K562 (cell line): ENCODE measurements at regions not wholly inside any gene's neighbourhood (a gene's known extent, or its start where the extent isn't known, plus 50 kb on each side); places are given as distances from the start of the nearest gene placed in this dataset.

Source experiments
- ATAC-seq: fragments of 200-7000 bp; cut with Tn5 transposase; 3 replicates; pipeline ENCODE4 v1.9.1; 2020; ENCODE audit warnings: moderate library complexity
- BruUV-seq: library from RNA; stranded (reverse); fragments of 400-500 nt; replicated peaks from 2 replicates; lab custom pipeline; 2021; lab: Mats Ljungman, UMichigan
- CTCF ChIA-PET: fragments of 300-600 bp; formaldehyde crosslinking; extraction: SDS; loops from one replicate; lab custom pipeline; 2021; ENCODE audit warnings: low intra/inter-chr PET ratio; lab: Yijun Ruan, JAX
- POLR2A ChIA-PET: fragments of 300-600, 350-650 bp; sonication (Branson Sonifier 250); formaldehyde crosslinking; extraction: SDS; loops from one replicate; lab custom pipeline; 2021; ENCODE audit warnings: antibody characterized with exemption, inconsistent platforms; lab: Yijun Ruan, JAX
- DNase-seq, 4 experiments: peaks; one replicate each; pipeline versions ENCODE4 v3.0.0 to v3.0.0-alpha.2; 2011 to 2018; ENCODE audit warnings: low spot score in 3 of 4, mixed read lengths in 3 of 4; ENCODE audit errors: extremely low read depth in 1 of 4
- FAIRE-seq: peaks from 2 replicates; lab custom pipeline; 2011; peaks lifted over from hg19 to GRCh38; lab: Jason Lieb, UNC
- H2AFZ ChIP-seq: 2 replicates; pipeline ENCODE4 v1.6.0; 2011; ENCODE audit warnings: low read depth, low read length, control low read depth, inconsistent platforms
- H3K27ac ChIP-seq: fragments of 200-600 bp; 3 replicates; pipeline ENCODE4 v1.8.0; 2011; ENCODE audit warnings: low read depth, mild to moderate bottlenecking, control low read depth, inconsistent platforms, low read length, moderate library complexity, mixed read lengths; ENCODE audit errors: extremely low read depth
- H3K27me3 ChIP-seq, 2 experiments: fragments of 300-600 bp in 1 of 2; 2 replicates in 1 of 2; 3 replicates in 1 of 2; pipeline versions ENCODE4 v1.6.0 to v1.8.0; 2011; ENCODE audit warnings: inconsistent platforms in 2 of 2, low read length in 2 of 2, mild to moderate bottlenecking in 1 of 2, mixed read lengths in 1 of 2, moderate library complexity in 1 of 2; ENCODE audit not compliant: control insufficient read depth in 2 of 2, insufficient read depth in 2 of 2
- H3K36me3 ChIP-seq: fragments of 300-600 bp; 3 replicates; pipeline ENCODE4 v1.8.0; 2011; ENCODE audit warnings: mild to moderate bottlenecking, low read length, inconsistent platforms; ENCODE audit not compliant: control insufficient read depth, insufficient read depth
- H3K4me1 ChIP-seq, 2 experiments: fragments of 200-600 bp in 1 of 2; replicated peaks in 1 of 2; 2 replicates in 1 of 2; 3 replicates in 1 of 2; pipeline versions ENCODE4 v1.5.1 to v1.8.0; 2011; ENCODE audit warnings: inconsistent platforms in 2 of 2, low read length in 2 of 2, mild to moderate bottlenecking in 1 of 2, mixed read lengths in 1 of 2, moderate library complexity in 1 of 2; ENCODE audit not compliant: control insufficient read depth in 2 of 2, insufficient read depth in 2 of 2
- H3K4me2 ChIP-seq: 2 replicates; pipeline ENCODE4 v1.6.1; 2011; ENCODE audit warnings: low read length, control low read depth, inconsistent platforms, mixed read lengths; ENCODE audit not compliant: insufficient read depth
- H3K4me3 ChIP-seq: fragments of 200-600 bp; sonication (generic), shearing (Covaris generic); 2 replicates; pipeline ENCODE4 v1.5.1; 2016; ENCODE audit warnings: control low read depth, inconsistent platforms
- H3K79me2 ChIP-seq: fragments of 200-600 bp; 3 replicates; pipeline ENCODE4 v1.8.0; 2011; ENCODE audit warnings: low read length, inconsistent platforms; ENCODE audit not compliant: control insufficient read depth, insufficient read depth
- H3K9ac ChIP-seq, 2 experiments: 2 replicates each; pipeline versions ENCODE4 v1.6.0 to v1.6.1; 2011; ENCODE audit warnings: low read depth in 2 of 2, low read length in 2 of 2, control low read depth in 1 of 2, inconsistent platforms in 1 of 2, mild to moderate bottlenecking in 1 of 2, mixed read lengths in 1 of 2; ENCODE audit not compliant: insufficient read depth in 1 of 2
- H3K9me1 ChIP-seq: one replicate; pipeline ENCODE4 v1.6.0; 2011; ENCODE audit warnings: inconsistent platforms, mild to moderate bottlenecking, low read length, moderate library complexity; ENCODE audit not compliant: control insufficient read depth, insufficient read depth
- H3K9me3 ChIP-seq: replicated peaks from 2 replicates; pipeline ENCODE4 v1.5.1; 2011; ENCODE audit warnings: low read depth, low read length, inconsistent platforms; ENCODE audit not compliant: control insufficient read depth, insufficient read depth
- H4K20me1 ChIP-seq: replicated peaks from 2 replicates; pipeline ENCODE4 v1.6.1; 2011; ENCODE audit warnings: low read length, inconsistent platforms, mixed read lengths; ENCODE audit not compliant: control insufficient read depth, insufficient read depth
- BCL6 ChIP-seq: fragments of 250-450 bp; sonication (Bioruptor Pico); IDR thresholded peaks from 2 replicates; pipeline ENCODE4 v1.4.0; 2020
- CAMTA2 ChIP-seq: fragments of 250-450 bp; sonication (Bioruptor Pico); conservative IDR thresholded peaks from 2 replicates; pipeline ENCODE4 v1.5.1; 2022
- CHD2 ChIP-seq: IDR thresholded peaks from 2 replicates; pipeline ENCODE4 v1.6.1; 2011; ENCODE audit warnings: low read depth, low read length
- FOS ChIP-seq: IDR thresholded peaks from 3 replicates; pipeline ENCODE4 v1.6.1; 2011; ENCODE audit not compliant: insufficient read length; ENCODE audit errors: extremely low read depth
- HDAC6 ChIP-seq: IDR thresholded peaks from 2 replicates; pipeline ENCODE4 v1.6.1; 2012; ENCODE audit warnings: low read depth, mild to moderate bottlenecking, control low read depth, inconsistent platforms, low read length, moderate library complexity
- HDGF ChIP-seq: fragments of 450-650 bp; IDR thresholded peaks from 2 replicates; pipeline ENCODE4 v1.6.1; 2016
- KLF6 ChIP-seq: fragments of 250-450 bp; sonication (Bioruptor Pico); IDR thresholded peaks from 2 replicates; pipeline ENCODE4 v1.4.0; 2020; ENCODE audit warnings: mild to moderate bottlenecking, moderate library complexity, borderline replicate concordance
- MBD2 ChIP-seq: sonication (generic); IDR thresholded peaks from 2 replicates; pipeline ENCODE4 v1.6.1; 2016; ENCODE audit warnings: low read depth, borderline replicate concordance
- MEIS2 ChIP-seq: fragments of 450-650 bp; IDR thresholded peaks from 2 replicates; pipeline ENCODE4 v1.6.1; 2014; ENCODE audit warnings: mild to moderate bottlenecking; ENCODE audit not compliant: partially characterized antibody
- MIER1 ChIP-seq: fragments of 450-650 bp; IDR thresholded peaks from 2 replicates; pipeline ENCODE4 v1.6.1; 2016; ENCODE audit warnings: antibody characterized with exemption, mild to moderate bottlenecking, low read depth
- NRF1 ChIP-seq, 2 experiments: fragments of 450-650 bp; IDR thresholded peaks in 1 of 2; conservative IDR thresholded peaks in 1 of 2; 2 replicates each; pipeline ENCODE4 v1.6.1; 2014; ENCODE audit warnings: mild to moderate bottlenecking in 2 of 2
- TRIM24 ChIP-seq, 2 experiments: fragments of 450-650 bp; IDR thresholded peaks; 2 replicates each; pipeline ENCODE4 v1.6.1; 2016
- ZC3H8 ChIP-seq: fragments of 450-650 bp; IDR thresholded peaks from 2 replicates; pipeline ENCODE4 v1.6.1; 2017
- ZNF184 ChIP-seq: sonication (generic); formaldehyde crosslinking; IDR thresholded peaks from 2 replicates; pipeline ENCODE4 v1.5.0; 2020; ENCODE audit warnings: missing genetic modification reagents
- ZNF253 ChIP-seq: fragments of 250-450 bp; sonication (Bioruptor Pico); conservative IDR thresholded peaks from 2 replicates; pipeline ENCODE4 v1.6.1; 2021; ENCODE audit warnings: mild to moderate bottlenecking
- ZNF274 ChIP-seq: IDR thresholded peaks from 2 replicates; pipeline ENCODE4 v1.6.1; 2011; ENCODE audit warnings: low read depth, mild to moderate bottlenecking, low read length, moderate library complexity, borderline replicate concordance
- ZNF778 ChIP-seq: fragments of 450-650 bp; formaldehyde crosslinking; IDR thresholded peaks from 2 replicates; pipeline ENCODE4 v1.4.0; 2020; ENCODE audit warnings: mild to moderate bottlenecking, moderate library complexity
- WGBS: fragments of 100-300 bp; shearing (Covaris generic); methylation state at CpG from one replicate; pipeline ENCODE4 v1.1.6; 2016; ENCODE audit warnings: low coverage, mixed read lengths; ENCODE audit not compliant: insufficient coverage; ENCODE audit errors: missing lambda C conversion rate; 5-methylcytosine and 5-hydroxymethylcytosine counted together
- in situ Hi-C: fragments of 300-500 bp; cut with MboI; formaldehyde crosslinking; loops from 4 replicates; pipeline ENCODE4 v1.15.0; 2018; ENCODE audit warnings: inconsistent platforms, mixed read lengths
- intact Hi-C: fragments of 100-400 bp; cut with micrococcal nuclease; formaldehyde crosslinking; loops from 2 replicates; pipeline ENCODE4 v1.14.2; 2022
- TF ChIP-seq, protein P1 (sequence below), 2 experiments: fragments of 450-650 bp; conservative IDR thresholded peaks; 2 replicates each; pipeline ENCODE4 v1.6.1; 2017; ENCODE audit warnings: mild to moderate bottlenecking in 2 of 2, moderate library complexity in 2 of 2
- TF ChIP-seq, protein P2 (sequence below): fragments of 250-450 bp; sonication (Bioruptor Pico); IDR thresholded peaks from 2 replicates; pipeline ENCODE4 v1.9.0; 2021; ENCODE audit warnings: mild to moderate bottlenecking, inconsistent platforms
- TF ChIP-seq, protein P3 (sequence below), 2 experiments: fragments of 200-800 bp in 1 of 2; sonication (Bioruptor generic) in 1 of 2; sonication (generic) in 1 of 2; formaldehyde crosslinking in 1 of 2; IDR thresholded peaks in 1 of 2; conservative IDR thresholded peaks in 1 of 2; 2 replicates each; pipeline versions ENCODE4 v1.5.0 to v1.6.1; 2016 to 2020; ENCODE audit warnings: missing compliant biosample characterization in 1 of 2, missing genetic modification characterization in 1 of 2, missing genetic modification reagents in 1 of 2

DNA sequence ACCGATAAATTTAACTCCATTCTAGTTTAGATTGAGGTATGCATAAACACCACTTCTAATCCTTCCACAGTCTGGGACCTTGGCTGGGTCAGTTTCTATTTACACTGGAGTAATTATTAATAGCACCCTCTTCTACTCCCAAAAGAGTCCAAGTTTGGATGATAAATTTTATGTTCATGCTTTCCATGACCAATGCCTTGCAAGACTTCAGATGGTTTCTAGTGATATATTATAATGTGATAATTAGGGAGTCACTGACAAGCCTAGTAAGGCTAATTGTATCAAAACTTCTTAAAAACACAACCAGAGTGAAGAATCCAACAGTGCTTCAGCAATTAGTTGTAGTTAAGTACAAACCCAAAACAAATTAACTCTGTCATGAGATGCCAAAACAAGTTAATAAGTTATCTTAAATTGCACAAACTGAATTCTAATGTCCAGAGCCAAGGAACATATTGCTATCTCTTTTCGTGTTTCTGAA lies 489.6 kb downstream of the TTLL7 start:
- no peak for DNase-seq
- Histone ChIP-seq H3K36me3 (no peaks in the 10 kb centered on the region), H3K4me1 (no peaks in the 10 kb centered on the region), H3K27me3 (no peaks in the 10 kb centered on the region), H3K9me3 (no peaks in the 10 kb centered on the region; the same call in 1 of the 2 replicates), H3K79me2 (no peaks in the 10 kb centered on the region), H3K9me1 (no peaks in the 10 kb centered on the region), H3K4me2 (no peak overlapping the region), H3K9ac (no peak overlapping the region), H4K20me1 (no peaks in the 10 kb centered on the region), H2AFZ (no peak overlapping the region)
- ATAC-seq, result no peak
- intact Hi-C loops (no loop called here), in situ Hi-C loops (no loop called here)
- ChIA-PET CTCF (no interaction called here), POLR2A (no interaction called here)
- no TSS peak for BruUV-seq
- no peak for FAIRE-seq
- 0% methylated on average over 2 of the region's 2 CpGs for WGBS
- TF ChIP-seq, protein P1, sequence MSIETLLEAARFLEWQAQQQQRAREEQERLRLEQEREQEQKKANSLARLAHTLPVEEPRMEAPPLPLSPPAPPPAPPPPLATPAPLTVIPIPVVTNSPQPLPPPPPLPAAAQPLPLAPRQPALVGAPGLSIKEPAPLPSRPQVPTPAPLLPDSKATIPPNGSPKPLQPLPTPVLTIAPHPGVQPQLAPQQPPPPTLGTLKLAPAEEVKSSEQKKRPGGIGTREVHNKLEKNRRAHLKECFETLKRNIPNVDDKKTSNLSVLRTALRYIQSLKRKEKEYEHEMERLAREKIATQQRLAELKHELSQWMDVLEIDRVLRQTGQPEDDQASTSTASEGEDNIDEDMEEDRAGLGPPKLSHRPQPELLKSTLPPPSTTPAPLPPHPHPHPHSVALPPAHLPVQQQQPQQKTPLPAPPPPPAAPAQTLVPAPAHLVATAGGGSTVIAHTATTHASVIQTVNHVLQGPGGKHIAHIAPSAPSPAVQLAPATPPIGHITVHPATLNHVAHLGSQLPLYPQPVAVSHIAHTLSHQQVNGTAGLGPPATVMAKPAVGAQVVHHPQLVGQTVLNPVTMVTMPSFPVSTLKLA (conservative IDR thresholded peaks at IDR 0.05), result no peak
- TF ChIP-seq ZNF253, result no peak
- no peak for TF ChIP-seq ZNF184 (CRISPR knock-in tag)
- TF ChIP-seq, protein P2, sequence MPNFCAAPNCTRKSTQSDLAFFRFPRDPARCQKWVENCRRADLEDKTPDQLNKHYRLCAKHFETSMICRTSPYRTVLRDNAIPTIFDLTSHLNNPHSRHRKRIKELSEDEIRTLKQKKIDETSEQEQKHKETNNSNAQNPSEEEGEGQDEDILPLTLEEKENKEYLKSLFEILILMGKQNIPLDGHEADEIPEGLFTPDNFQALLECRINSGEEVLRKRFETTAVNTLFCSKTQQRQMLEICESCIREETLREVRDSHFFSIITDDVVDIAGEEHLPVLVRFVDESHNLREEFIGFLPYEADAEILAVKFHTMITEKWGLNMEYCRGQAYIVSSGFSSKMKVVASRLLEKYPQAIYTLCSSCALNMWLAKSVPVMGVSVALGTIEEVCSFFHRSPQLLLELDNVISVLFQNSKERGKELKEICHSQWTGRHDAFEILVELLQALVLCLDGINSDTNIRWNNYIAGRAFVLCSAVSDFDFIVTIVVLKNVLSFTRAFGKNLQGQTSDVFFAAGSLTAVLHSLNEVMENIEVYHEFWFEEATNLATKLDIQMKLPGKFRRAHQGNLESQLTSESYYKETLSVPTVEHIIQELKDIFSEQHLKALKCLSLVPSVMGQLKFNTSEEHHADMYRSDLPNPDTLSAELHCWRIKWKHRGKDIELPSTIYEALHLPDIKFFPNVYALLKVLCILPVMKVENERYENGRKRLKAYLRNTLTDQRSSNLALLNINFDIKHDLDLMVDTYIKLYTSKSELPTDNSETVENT (CRISPR knock-in tag), result no peak
- no peak for TF ChIP-seq MEIS2
- TF ChIP-seq ZNF274, result no peak
- no peak for TF ChIP-seq CAMTA2 (CRISPR knock-in tag)
- no peak for TF ChIP-seq MIER1
- TF ChIP-seq MBD2, result no peak
- TF ChIP-seq CHD2, result no peak
- TF ChIP-seq, protein P3, sequence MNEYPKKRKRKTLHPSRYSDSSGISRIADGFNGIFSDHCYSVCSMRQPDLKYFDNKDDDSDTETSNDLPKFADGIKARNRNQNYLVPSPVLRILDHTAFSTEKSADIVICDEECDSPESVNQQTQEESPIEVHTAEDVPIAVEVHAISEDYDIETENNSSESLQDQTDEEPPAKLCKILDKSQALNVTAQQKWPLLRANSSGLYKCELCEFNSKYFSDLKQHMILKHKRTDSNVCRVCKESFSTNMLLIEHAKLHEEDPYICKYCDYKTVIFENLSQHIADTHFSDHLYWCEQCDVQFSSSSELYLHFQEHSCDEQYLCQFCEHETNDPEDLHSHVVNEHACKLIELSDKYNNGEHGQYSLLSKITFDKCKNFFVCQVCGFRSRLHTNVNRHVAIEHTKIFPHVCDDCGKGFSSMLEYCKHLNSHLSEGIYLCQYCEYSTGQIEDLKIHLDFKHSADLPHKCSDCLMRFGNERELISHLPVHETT (CRISPR knock-in tag; conservative IDR thresholded peaks at IDR 0.05 in 1 of 2, IDR thresholded peaks at IDR 0.05 in 1 of 2), result no peak
- no peak for TF ChIP-seq FOS
- no peak for TF ChIP-seq HDGF
- TF ChIP-seq ZC3H8, result no peak
- TF ChIP-seq TRIM24 (IDR thresholded peaks at IDR 0.05), result no peak
- TF ChIP-seq BCL6 (CRISPR knock-in tag), result no peak
- no peak for TF ChIP-seq KLF6 (CRISPR knock-in tag)
- TF ChIP-seq ZNF778, result no peak
- TF ChIP-seq NRF1 (conservative IDR thresholded peaks at IDR 0.05 in 1 of 2, IDR thresholded peaks at IDR 0.05 in 1 of 2), result no peak
- no peak for TF ChIP-seq HDAC6
- TF ChIP-seq, all 486 proteins: peak for 0
- Histone ChIP-seq H3K27ac (no peak overlapping the region), H3K4me3 (no peak overlapping the region)
